ENCODE measurements at regions not wholly inside any gene's neighbourhood (a gene's known extent, or its start where the extent isn't known, plus 50 kb on each side); places are given as distances from the start of the nearest gene placed in this dataset.

DNA sequence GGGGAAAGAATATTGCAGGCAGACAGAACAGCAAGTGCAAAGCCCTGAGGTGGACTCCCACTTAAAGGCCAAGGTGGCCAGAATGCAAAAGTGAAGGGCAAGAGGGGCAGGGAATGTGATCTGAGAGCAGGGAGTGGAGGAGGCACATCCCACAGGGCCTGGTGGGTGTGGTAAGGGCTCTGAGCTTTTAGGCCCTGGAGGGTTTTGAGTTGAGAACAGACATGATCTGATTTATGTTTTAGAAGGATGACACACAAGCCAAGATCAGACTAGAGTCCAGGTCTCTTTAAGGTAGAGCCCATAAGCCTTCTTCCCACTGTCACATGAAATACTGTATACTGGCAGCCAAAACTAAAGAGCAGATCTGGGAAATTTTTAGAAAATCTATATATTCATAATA lies 162.5 kb downstream of the SLC38A4 start:
- DNase-seq: no peak
- Histone ChIP-seq H3K9me3 (ENCODE audit: control insufficient read depth in 2 of 3, insufficient read depth in 1 of 3, low read length in 3 of 3) (no peaks in the 10 kb centered on the region), H3K27ac (ENCODE audit: low read depth in 2 of 2, low read length in 2 of 2) (no peak overlapping the region), H3K4me1 (ENCODE audit: control insufficient read depth in 2 of 3, insufficient read depth in 2 of 3, low read depth in 1 of 3, low read length in 3 of 3) (peaks cover 0 to 3% (median 0%) of the 10 kb centered on the region in 3 donors), H3K36me3 (ENCODE audit: control insufficient read depth in 2 of 3, insufficient read depth in 3 of 3, low read length in 3 of 3) (no peaks in the 10 kb centered on the region), H3K27me3 (ENCODE audit: control insufficient read depth, insufficient read depth, low read length) (no peaks in the 10 kb centered on the region), H3K4me3 (ENCODE audit: low read length in 3 of 3) (no peak overlapping the region), H3K9ac (ENCODE audit: low read length in 3 of 3) (no peak overlapping the region)
- no peak for FAIRE-seq
- TF ChIP-seq, protein P1, sequence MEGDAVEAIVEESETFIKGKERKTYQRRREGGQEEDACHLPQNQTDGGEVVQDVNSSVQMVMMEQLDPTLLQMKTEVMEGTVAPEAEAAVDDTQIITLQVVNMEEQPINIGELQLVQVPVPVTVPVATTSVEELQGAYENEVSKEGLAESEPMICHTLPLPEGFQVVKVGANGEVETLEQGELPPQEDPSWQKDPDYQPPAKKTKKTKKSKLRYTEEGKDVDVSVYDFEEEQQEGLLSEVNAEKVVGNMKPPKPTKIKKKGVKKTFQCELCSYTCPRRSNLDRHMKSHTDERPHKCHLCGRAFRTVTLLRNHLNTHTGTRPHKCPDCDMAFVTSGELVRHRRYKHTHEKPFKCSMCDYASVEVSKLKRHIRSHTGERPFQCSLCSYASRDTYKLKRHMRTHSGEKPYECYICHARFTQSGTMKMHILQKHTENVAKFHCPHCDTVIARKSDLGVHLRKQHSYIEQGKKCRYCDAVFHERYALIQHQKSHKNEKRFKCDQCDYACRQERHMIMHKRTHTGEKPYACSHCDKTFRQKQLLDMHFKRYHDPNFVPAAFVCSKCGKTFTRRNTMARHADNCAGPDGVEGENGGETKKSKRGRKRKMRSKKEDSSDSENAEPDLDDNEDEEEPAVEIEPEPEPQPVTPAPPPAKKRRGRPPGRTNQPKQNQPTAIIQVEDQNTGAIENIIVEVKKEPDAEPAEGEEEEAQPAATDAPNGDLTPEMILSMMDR (IDR thresholded peaks at IDR 0.05; ENCODE audit: borderline replicate concordance, extremely low read depth, insufficient read depth): no peak
- intact Hi-C loops (cut with DNase I): loop anchor here (10.0 kb wide), 1 partner anchor 299 kb away; no protein-coding TSS in a partner anchor

- H3K9ac ChIP-seq (ENCODE audit: low read length in 3 of 3): no peak overlapping the region
- H3K27ac ChIP-seq (ENCODE audit: low read depth in 2 of 2, low read length in 2 of 2): peak overlapping the region in 1 of 2 donors; percentile 59
- peaks cover 0 to 3% (median 0%) of the 10 kb centered on the region in 3 donors for H3K4me1 ChIP-seq (ENCODE audit: control insufficient read depth in 2 of 3, insufficient read depth in 2 of 3, low read depth in 1 of 3, low read length in 3 of 3)
- H3K9me3 ChIP-seq (ENCODE audit: control insufficient read depth in 2 of 3, insufficient read depth in 1 of 3, low read length in 3 of 3): no peaks in the 10 kb centered on the region
- TF ChIP-seq, protein P1 (IDR thresholded peaks at IDR 0.05; ENCODE audit: borderline replicate concordance, extremely low read depth, insufficient read depth): peak; percentile 80
- DNase-seq (peak in 3 of 5 donors; percentile 28 to 89 (median 82)), FAIRE-seq (peak; percentile 11)
- intact Hi-C loops (cut with DNase I): loop anchor here (10.0 kb wide), 1 partner anchor 296 kb away; no protein-coding TSS in a partner anchor
- H3K36me3 ChIP-seq (ENCODE audit: control insufficient read depth in 2 of 3, insufficient read depth in 3 of 3, low read length in 3 of 3): no peaks in the 10 kb centered on the region
- H3K27me3 ChIP-seq (ENCODE audit: control insufficient read depth, insufficient read depth, low read length): no peaks in the 10 kb centered on the region
- no peak overlapping the region for H3K4me3 ChIP-seq (ENCODE audit: low read length in 3 of 3)
These were observed 164.5 kb downstream of the SLC38A4 start for GRCh38 chr12:46661110-46661845.

- no peak overlapping the region for H3K4me3 ChIP-seq (ENCODE audit: low read length in 3 of 3)
- TF ChIP-seq, protein P1 (IDR thresholded peaks at IDR 0.05; ENCODE audit: borderline replicate concordance, extremely low read depth, insufficient read depth): no peak
- H3K27me3 ChIP-seq (ENCODE audit: control insufficient read depth, insufficient read depth, low read length): no peaks in the 10 kb centered on the region
- H3K36me3 ChIP-seq (ENCODE audit: control insufficient read depth in 2 of 3, insufficient read depth in 3 of 3, low read length in 3 of 3): no peaks in the 10 kb centered on the region
- peak overlapping the region in 1 of 2 donors; percentile 59 for H3K27ac ChIP-seq (ENCODE audit: low read depth in 2 of 2, low read length in 2 of 2)
- H3K4me1 ChIP-seq (ENCODE audit: control insufficient read depth in 2 of 3, insufficient read depth in 2 of 3, low read depth in 1 of 3, low read length in 3 of 3): peaks cover 0 to 3% (median 0%) of the 10 kb centered on the region in 3 donors
- FAIRE-seq (no peak), DNase-seq (no peak)
- intact Hi-C loops (cut with DNase I): loop anchor here (10.0 kb wide), 1 partner anchor 296 kb away; no protein-coding TSS in a partner anchor
- H3K9ac ChIP-seq (ENCODE audit: low read length in 3 of 3): no peak overlapping the region
- H3K9me3 ChIP-seq (ENCODE audit: control insufficient read depth in 2 of 3, insufficient read depth in 1 of 3, low read length in 3 of 3): no peaks in the 10 kb centered on the region
These were observed 165.1 kb downstream of the SLC38A4 start for GRCh38 chr12:46660719-46661109.

All from kidney (tissue), 13 donors.